ENCODE measurements at regions not wholly inside any gene's neighbourhood (a gene's known extent, or its start where the extent isn't known, plus 50 kb on each side); places are given as distances from the start of the nearest gene placed in this dataset.

GRCh38 chr12:19895246-19896020 is 456.1 kb downstream of the AEBP2 start:
- Histone ChIP-seq H3K27me3 (no peaks in the 10 kb centered on the region), H3K9me3 (no peaks in the 10 kb centered on the region), H3K4me1 (no peaks in the 10 kb centered on the region), H3K36me3 (no peaks in the 10 kb centered on the region), H3K4me3 (no peak overlapping the region), H3K27ac (no peak overlapping the region)
- TF ChIP-seq POLR2A (IDR thresholded peaks at IDR 0.05) (no peak), CTCF (IDR thresholded peaks at IDR 0.05) (no peak)
- no peak for DNase-seq

DNA sequence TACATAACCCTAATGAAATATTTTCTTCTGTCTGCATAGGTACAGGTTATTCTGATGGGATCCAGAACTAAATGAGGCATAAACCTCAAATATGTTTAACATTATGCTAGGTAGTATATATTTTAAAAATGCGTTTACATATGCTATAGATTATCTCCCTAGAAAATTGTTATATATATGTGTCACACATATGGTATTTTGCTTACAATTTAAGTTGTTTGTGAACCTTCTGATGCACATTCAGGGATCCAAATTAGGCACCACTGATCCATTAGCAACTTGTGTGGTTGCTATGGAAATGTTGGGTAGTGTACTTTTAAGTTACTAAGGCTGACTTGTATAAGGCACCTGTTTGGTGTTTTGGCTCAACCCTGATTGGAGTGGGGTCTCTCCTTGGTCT is 456.7 kb downstream of the AEBP2 start:
- no peaks in the 10 kb centered on the region for H3K4me1 ChIP-seq
- no peaks in the 10 kb centered on the region for H3K9me3 ChIP-seq
- no peak overlapping the region for H3K27ac ChIP-seq
- no peak for DNase-seq
- H3K27me3 ChIP-seq, result no peaks in the 10 kb centered on the region
- TF ChIP-seq CTCF (IDR thresholded peaks at IDR 0.05), result no peak
- no peak overlapping the region for H3K4me3 ChIP-seq
- H3K36me3 ChIP-seq, result no peaks in the 10 kb centered on the region

GRCh38 chr12:19896534-19896933 is 457.2 kb downstream of the AEBP2 start:
- DNase-seq, result no peak
- no peaks in the 10 kb centered on the region for H3K36me3 ChIP-seq
- no peaks in the 10 kb centered on the region for H3K4me1 ChIP-seq
- H3K4me3 ChIP-seq, result no peak overlapping the region
- H3K27me3 ChIP-seq, result no peaks in the 10 kb centered on the region
- TF ChIP-seq POLR2A (IDR thresholded peaks at IDR 0.05), result no peak
- no peak for TF ChIP-seq CTCF (IDR thresholded peaks at IDR 0.05)
- H3K27ac ChIP-seq, result no peak overlapping the region
- H3K9me3 ChIP-seq, result no peaks in the 10 kb centered on the region

- H3K9me3 ChIP-seq, result no peaks in the 10 kb centered on the region
- no peak for DNase-seq
- no peaks in the 10 kb centered on the region for H3K36me3 ChIP-seq
- no peak overlapping the region for H3K4me3 ChIP-seq
- no peaks in the 10 kb centered on the region for H3K27me3 ChIP-seq
- H3K4me1 ChIP-seq, result no peaks in the 10 kb centered on the region
- no peak for TF ChIP-seq POLR2A (IDR thresholded peaks at IDR 0.05)
- TF ChIP-seq CTCF (IDR thresholded peaks at IDR 0.05), result no peak
- H3K27ac ChIP-seq, result no peak overlapping the region
These were observed 458.7 kb downstream of the AEBP2 start for GRCh38 chr12:19897900-19898408.

GRCh38 chr12:19901841-19902240 is 462.5 kb downstream of the AEBP2 start:
- no peak for DNase-seq
- TF ChIP-seq CTCF (IDR thresholded peaks at IDR 0.05) (no peak), POLR2A (IDR thresholded peaks at IDR 0.05) (no peak)
- H3K36me3 ChIP-seq, result no peaks in the 10 kb centered on the region
- H3K9me3 ChIP-seq, result no peaks in the 10 kb centered on the region
- H3K4me1 ChIP-seq, result no peaks in the 10 kb centered on the region
- no peak overlapping the region for H3K4me3 ChIP-seq
- no peak overlapping the region for H3K27ac ChIP-seq
- H3K27me3 ChIP-seq, result no peaks in the 10 kb centered on the region

Data from Peyer's patch (tissue), 4 donors.